ENCODE measurements at regions not wholly inside any gene's neighbourhood (a gene's known extent, or its start where the extent isn't known, plus 50 kb on each side); places are given as distances from the start of the nearest gene placed in this dataset.

- DNase-seq, result no peak
- H3K27ac Mint-ChIP-seq, result no peak overlapping the region
- CTCF ChIA-PET, result no interaction called here
Observed at GRCh38 chr6:27579973-27580372, 107.1 kb upstream of the ZNF184 start.

GRCh38 chr6:27577922-27578321 is 105.0 kb upstream of the ZNF184 start:
- H3K27ac Mint-ChIP-seq, result no peak overlapping the region
- H3K36me3 Mint-ChIP-seq, result no peaks in the 10 kb centered on the region
- no peaks in the 10 kb centered on the region for H3K4me1 Mint-ChIP-seq (ENCODE audit: low read depth)
- H3K27me3 Mint-ChIP-seq, result peaks cover 60% of the 10 kb centered on the region
- ChIA-PET CTCF (no interaction called here), POLR2A (no interaction called here)
- intact Hi-C loops (cut with micrococcal nuclease), result no loop called here
- no peak for DNase-seq
- no peaks in the 10 kb centered on the region for H3K9me3 Mint-ChIP-seq
- no peak overlapping the region for H3K4me3 Mint-ChIP-seq

More at GRCh38 chr6:27579973-27580372, 107.1 kb upstream of the ZNF184 start:
- POLR2A ChIA-PET, result no interaction called here
- intact Hi-C loops (cut with micrococcal nuclease), result no loop called here
- Mint-ChIP-seq H3K27me3 (peaks cover 69% of the 10 kb centered on the region), H3K4me1 (ENCODE audit: low read depth) (no peaks in the 10 kb centered on the region), H3K4me3 (no peak overlapping the region), H3K36me3 (peaks cover 3% of the 10 kb centered on the region), H3K9me3 (peaks cover 3% of the 10 kb centered on the region)

- DNase-seq, result no peak
- ChIA-PET CTCF (no interaction called here), POLR2A (no interaction called here)
- no peaks in the 10 kb centered on the region for H3K9me3 Mint-ChIP-seq
- no peak overlapping the region for H3K27ac Mint-ChIP-seq
- no peak overlapping the region for H3K4me3 Mint-ChIP-seq
- peaks cover 45% of the 10 kb centered on the region for H3K27me3 Mint-ChIP-seq
- intact Hi-C loops (cut with micrococcal nuclease), result no loop called here
- H3K4me1 Mint-ChIP-seq (ENCODE audit: low read depth), result no peaks in the 10 kb centered on the region
- no peaks in the 10 kb centered on the region for H3K36me3 Mint-ChIP-seq
Observed at GRCh38 chr6:27575594-27576361, 102.9 kb upstream of the ZNF184 start.

GRCh38 chr6:27568226-27568897 is 95.5 kb upstream of the ZNF184 start:
- Mint-ChIP-seq H3K4me1 (ENCODE audit: low read depth) (peaks cover 6% of the 10 kb centered on the region), H3K4me3 (no peak overlapping the region), H3K9me3 (no peaks in the 10 kb centered on the region), H3K36me3 (no peaks in the 10 kb centered on the region), H3K27ac (no peak overlapping the region), H3K27me3 (peaks cover 51% of the 10 kb centered on the region)
- ChIA-PET CTCF (no interaction called here), POLR2A (no interaction called here)
- intact Hi-C loops (cut with micrococcal nuclease), result no loop called here
- no peak for DNase-seq

GRCh38 chr6:27565839-27566779 is 93.2 kb upstream of the ZNF184 start:
- intact Hi-C loops (cut with micrococcal nuclease), result no loop called here
- H3K4me3 Mint-ChIP-seq, result no peak overlapping the region
- H3K9me3 Mint-ChIP-seq, result no peaks in the 10 kb centered on the region
- no peak overlapping the region for H3K27ac Mint-ChIP-seq
- CTCF ChIA-PET, result no interaction called here
- H3K27me3 Mint-ChIP-seq, result peaks cover 64% of the 10 kb centered on the region
- H3K36me3 Mint-ChIP-seq, result no peaks in the 10 kb centered on the region
- POLR2A ChIA-PET, result no interaction called here
- peaks cover 6% of the 10 kb centered on the region for H3K4me1 Mint-ChIP-seq (ENCODE audit: low read depth)
- no peak for DNase-seq

- intact Hi-C loops (cut with micrococcal nuclease), result no loop called here
- DNase-seq, result no peak
- no peak overlapping the region for H3K4me3 Mint-ChIP-seq
- no peak overlapping the region for H3K27ac Mint-ChIP-seq
- peaks cover 80% of the 10 kb centered on the region for H3K27me3 Mint-ChIP-seq
- H3K4me1 Mint-ChIP-seq (ENCODE audit: low read depth), result peaks cover 11% of the 10 kb centered on the region
- peaks cover 5% of the 10 kb centered on the region for H3K36me3 Mint-ChIP-seq
- H3K9me3 Mint-ChIP-seq, result no peaks in the 10 kb centered on the region
- POLR2A ChIA-PET, result no interaction called here
- CTCF ChIA-PET, result interaction anchor here (0.5 kb wide), 1 partner anchor 109 kb away, joined by 3 read pairs; no protein-coding TSS in a partner anchor
Observed at GRCh38 chr6:27562027-27562410, 89.1 kb upstream of the ZNF184 start.

- CTCF ChIA-PET, result interaction anchor here (0.6 kb wide), 1 partner anchor 224 kb away, joined by 3 read pairs; no protein-coding TSS in a partner anchor
- Mint-ChIP-seq H3K4me3 (no peak overlapping the region), H3K27me3 (peaks cover 71% of the 10 kb centered on the region), H3K36me3 (peaks cover 10% of the 10 kb centered on the region), H3K9me3 (no peaks in the 10 kb centered on the region), H3K27ac (no peak overlapping the region), H3K4me1 (ENCODE audit: low read depth) (peaks cover 8% of the 10 kb centered on the region)
- POLR2A ChIA-PET, result interaction anchor here (0.6 kb wide), 1 partner anchor 170 kb away, joined by 3 read pairs; no protein-coding TSS in a partner anchor
- no peak for DNase-seq
- intact Hi-C loops (cut with micrococcal nuclease), result no loop called here
Observed at GRCh38 chr6:27558028-27558724, 85.3 kb upstream of the ZNF184 start.

GRCh38 chr6:27556406-27556805 is 83.5 kb upstream of the ZNF184 start:
- H3K36me3 Mint-ChIP-seq, result peaks cover 15% of the 10 kb centered on the region
- no peak for DNase-seq
- no peaks in the 10 kb centered on the region for H3K9me3 Mint-ChIP-seq
- H3K4me1 Mint-ChIP-seq (ENCODE audit: low read depth), result peaks cover 10% of the 10 kb centered on the region
- peaks cover 69% of the 10 kb centered on the region for H3K27me3 Mint-ChIP-seq
- intact Hi-C loops (cut with micrococcal nuclease), result no loop called here
- H3K27ac Mint-ChIP-seq, result no peak overlapping the region
- ChIA-PET POLR2A (no interaction called here), CTCF (no interaction called here)
- H3K4me3 Mint-ChIP-seq, result no peak overlapping the region

GRCh38 chr6:27553123-27553904 is 80.4 kb upstream of the ZNF184 start:
- Mint-ChIP-seq H3K4me3 (peak overlapping the region; percentile 7), H3K27ac (peak overlapping the region; percentile 56), H3K27me3 (peaks cover 67% of the 10 kb centered on the region), H3K4me1 (ENCODE audit: low read depth) (peaks cover 10% of the 10 kb centered on the region), H3K9me3 (no peaks in the 10 kb centered on the region), H3K36me3 (peaks cover 16% of the 10 kb centered on the region)
- intact Hi-C loops (cut with micrococcal nuclease), result loop anchor here (5.0 kb wide), 2 partner anchors 119 to 256 kb away; no protein-coding TSS in a partner anchor
- ChIA-PET CTCF (interaction anchor here (0.8 to 1.0 kb wide), 2 partner anchors 80 to 199 kb away, joined by 3 read pairs; partner anchors contain the start of gene ZNF184), POLR2A (no interaction called here)
- DNase-seq, result peak; percentile 61

GRCh38 chr6:27551607-27552006 is 78.7 kb upstream of the ZNF184 start:
- peaks cover 8% of the 10 kb centered on the region for H3K9me3 Mint-ChIP-seq
- peaks cover 21% of the 10 kb centered on the region for H3K36me3 Mint-ChIP-seq
- ChIA-PET CTCF (no interaction called here), POLR2A (no interaction called here)
- H3K4me1 Mint-ChIP-seq (ENCODE audit: low read depth), result peaks cover 5% of the 10 kb centered on the region
- peaks cover 68% of the 10 kb centered on the region for H3K27me3 Mint-ChIP-seq
- H3K4me3 Mint-ChIP-seq, result no peak overlapping the region
- DNase-seq, result no peak
- intact Hi-C loops (cut with micrococcal nuclease), result loop anchor here (5.0 kb wide), 2 partner anchors 121 to 254 kb away; no protein-coding TSS in a partner anchor
- no peak overlapping the region for H3K27ac Mint-ChIP-seq

- no peak for DNase-seq
- H3K9me3 Mint-ChIP-seq, result peaks cover 8% of the 10 kb centered on the region
- ChIA-PET CTCF (no interaction called here), POLR2A (no interaction called here)
- H3K4me3 Mint-ChIP-seq, result no peak overlapping the region
- H3K36me3 Mint-ChIP-seq, result peaks cover 24% of the 10 kb centered on the region
- intact Hi-C loops (cut with micrococcal nuclease), result loop anchor here (5.0 kb wide), 2 partner anchors 122 to 253 kb away; no protein-coding TSS in a partner anchor
- peaks cover 70% of the 10 kb centered on the region for H3K27me3 Mint-ChIP-seq
- H3K27ac Mint-ChIP-seq, result no peak overlapping the region
- H3K4me1 Mint-ChIP-seq (ENCODE audit: low read depth), result peaks cover 7% of the 10 kb centered on the region
Observed at GRCh38 chr6:27550692-27551091, 77.8 kb upstream of the ZNF184 start.

Data from activated CD4-positive, alpha-beta memory T cell treated with anti-CD3 and anti-CD28 coated beads for 36 hours (primary cell).